Osteoblast (primary cell): ENCODE measurements at regions not wholly inside any gene's neighbourhood (a gene's known extent, or its start where the extent isn't known, plus 50 kb on each side); places are given as distances from the start of the nearest gene placed in this dataset.

ENCODE experiments used
- DNase-seq: peaks from one replicate; pipeline ENCODE4 v3.0.0; 2011; ENCODE audit warnings: low spot score, mixed read lengths; ENCODE audit not compliant: insufficient read length; ENCODE audit errors: missing footprints
- H2AFZ ChIP-seq: 2 replicates; pipeline ENCODE4 v1.6.0; 2011; ENCODE audit warnings: mild to moderate bottlenecking, low read length
- H3K27ac ChIP-seq: 2 replicates; pipeline ENCODE4 v1.5.1; 2011; ENCODE audit warnings: mild to moderate bottlenecking, low read depth, low read length, moderate library complexity
- H3K27me3 ChIP-seq: 2 replicates; pipeline ENCODE4 v1.6.0; 2012; ENCODE audit warnings: mild to moderate bottlenecking, control low read depth, inconsistent platforms, low read length, moderate library complexity; ENCODE audit not compliant: insufficient read depth
- H3K36me3 ChIP-seq: 2 replicates; pipeline ENCODE4 v1.5.1; 2011; ENCODE audit warnings: mild to moderate bottlenecking, low read length, control low read depth, moderate library complexity; ENCODE audit not compliant: insufficient read depth
- H3K4me1 ChIP-seq: 2 replicates; pipeline ENCODE4 v1.5.1; 2011; ENCODE audit warnings: mild to moderate bottlenecking, low read length, control low read depth, moderate library complexity; ENCODE audit not compliant: insufficient read depth
- H3K4me2 ChIP-seq: 2 replicates; pipeline ENCODE4 v1.6.0; 2011; ENCODE audit warnings: mild to moderate bottlenecking, low read length; ENCODE audit not compliant: insufficient read depth
- H3K4me3 ChIP-seq: fragments of 200-600 bp; sonication (generic); 3 replicates; pipeline ENCODE4 v1.5.1; 2012; ENCODE audit warnings: mild to moderate bottlenecking, low read length, inconsistent platforms; ENCODE audit not compliant: insufficient read depth
- H3K79me2 ChIP-seq: 2 replicates; pipeline ENCODE4 v1.6.0; 2012; ENCODE audit warnings: mild to moderate bottlenecking, low read length, control low read depth, inconsistent platforms; ENCODE audit not compliant: insufficient read depth
- H3K9me3 ChIP-seq: 2 replicates; pipeline ENCODE4 v1.5.1; 2011; ENCODE audit warnings: low read depth, low read length, control low read depth
- H4K20me1 ChIP-seq: 2 replicates; pipeline ENCODE4 v1.6.0; 2012; ENCODE audit warnings: mild to moderate bottlenecking, low read length, control low read depth; ENCODE audit not compliant: insufficient read depth
- TF ChIP-seq, protein P1 (sequence below): IDR thresholded peaks from 2 replicates; pipeline ENCODE4 v1.5.1; 2011; ENCODE audit warnings: mild to moderate bottlenecking, low read depth, low read length, moderate library complexity; ENCODE audit errors: extremely low read depth

DNA sequence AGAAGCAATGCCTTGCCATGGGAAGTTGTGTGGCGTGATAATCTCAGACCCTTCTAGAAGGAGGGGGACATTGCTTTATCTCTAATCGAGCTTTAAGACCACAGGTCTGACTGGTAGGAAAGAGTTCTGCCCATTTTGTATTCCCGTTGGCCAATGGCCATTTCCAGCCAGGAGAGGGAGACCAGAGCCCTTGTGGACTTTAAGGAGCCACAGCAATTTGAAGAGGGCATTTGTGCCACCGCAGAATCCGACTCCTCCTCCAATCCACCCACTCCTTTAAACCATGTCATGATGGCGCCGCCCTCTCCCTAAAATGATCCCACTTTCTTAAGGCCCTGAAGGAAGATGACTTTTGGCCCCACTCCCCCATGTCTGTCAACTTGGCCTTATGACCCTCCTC is 560.5 kb upstream of the ADAMTS16 start:
- TF ChIP-seq, protein P1, sequence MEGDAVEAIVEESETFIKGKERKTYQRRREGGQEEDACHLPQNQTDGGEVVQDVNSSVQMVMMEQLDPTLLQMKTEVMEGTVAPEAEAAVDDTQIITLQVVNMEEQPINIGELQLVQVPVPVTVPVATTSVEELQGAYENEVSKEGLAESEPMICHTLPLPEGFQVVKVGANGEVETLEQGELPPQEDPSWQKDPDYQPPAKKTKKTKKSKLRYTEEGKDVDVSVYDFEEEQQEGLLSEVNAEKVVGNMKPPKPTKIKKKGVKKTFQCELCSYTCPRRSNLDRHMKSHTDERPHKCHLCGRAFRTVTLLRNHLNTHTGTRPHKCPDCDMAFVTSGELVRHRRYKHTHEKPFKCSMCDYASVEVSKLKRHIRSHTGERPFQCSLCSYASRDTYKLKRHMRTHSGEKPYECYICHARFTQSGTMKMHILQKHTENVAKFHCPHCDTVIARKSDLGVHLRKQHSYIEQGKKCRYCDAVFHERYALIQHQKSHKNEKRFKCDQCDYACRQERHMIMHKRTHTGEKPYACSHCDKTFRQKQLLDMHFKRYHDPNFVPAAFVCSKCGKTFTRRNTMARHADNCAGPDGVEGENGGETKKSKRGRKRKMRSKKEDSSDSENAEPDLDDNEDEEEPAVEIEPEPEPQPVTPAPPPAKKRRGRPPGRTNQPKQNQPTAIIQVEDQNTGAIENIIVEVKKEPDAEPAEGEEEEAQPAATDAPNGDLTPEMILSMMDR, result no peak
- Histone ChIP-seq H3K4me3 (no peak overlapping the region), H3K9me3 (peaks cover 4% of the 10 kb centered on the region), H2AFZ (no peak overlapping the region), H3K27me3 (no peaks in the 10 kb centered on the region), H4K20me1 (no peaks in the 10 kb centered on the region), H3K79me2 (no peaks in the 10 kb centered on the region), H3K36me3 (no peaks in the 10 kb centered on the region), H3K4me1 (no peaks in the 10 kb centered on the region), H3K4me2 (no peak overlapping the region), H3K27ac (no peak overlapping the region)
- no peak for DNase-seq

DNA sequence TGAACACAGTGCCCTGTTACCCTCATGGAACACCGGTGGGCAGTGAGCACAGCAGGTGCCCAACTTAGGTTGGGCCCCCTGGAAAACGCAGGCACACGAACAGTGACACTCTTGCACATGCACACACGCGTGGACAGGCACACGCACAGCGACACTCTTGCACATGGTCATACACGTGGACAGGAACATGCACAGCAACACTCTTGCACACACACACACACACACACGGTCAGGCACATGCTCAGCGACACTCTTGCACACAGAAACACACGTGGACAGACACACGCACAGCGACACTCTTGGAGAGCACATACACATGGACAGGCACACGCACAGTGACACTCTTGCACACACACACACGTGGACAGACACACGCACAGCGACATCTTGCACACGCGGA is 559.4 kb upstream of the ADAMTS16 start:
- H3K4me3 ChIP-seq, result no peak overlapping the region

DNA sequence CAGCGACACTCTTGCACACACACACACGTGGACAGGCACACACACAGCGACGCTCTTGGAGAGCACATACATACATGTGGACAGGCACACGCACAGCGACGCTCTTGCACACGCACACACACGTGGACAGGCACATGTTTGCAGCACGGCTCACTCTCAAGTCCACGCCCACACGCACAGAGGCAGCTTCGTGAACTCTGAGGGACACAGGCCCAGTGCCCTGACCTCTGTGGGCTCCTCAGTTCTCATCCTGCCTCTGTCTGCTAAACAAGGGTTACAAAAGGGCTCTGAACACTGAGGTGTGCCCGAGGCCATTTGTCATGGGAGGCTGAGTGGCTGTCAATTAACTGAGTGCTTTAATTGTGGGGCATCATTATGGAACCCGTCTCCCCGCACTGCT is 558.8 kb upstream of the ADAMTS16 start:
- Histone ChIP-seq H3K9me3 (peaks cover 4% of the 10 kb centered on the region), H3K27ac (no peak overlapping the region), H3K36me3 (no peaks in the 10 kb centered on the region), H4K20me1 (no peaks in the 10 kb centered on the region), H2AFZ (no peak overlapping the region), H3K4me2 (no peak overlapping the region), H3K79me2 (no peaks in the 10 kb centered on the region), H3K27me3 (no peaks in the 10 kb centered on the region), H3K4me3 (no peak overlapping the region), H3K4me1 (no peaks in the 10 kb centered on the region)
- TF ChIP-seq, protein P1, result no peak
- no peak for DNase-seq

More for the DNA sequence above, 559.4 kb upstream of the ADAMTS16 start:
- H3K9me3 ChIP-seq, result peaks cover 4% of the 10 kb centered on the region
- no peaks in the 10 kb centered on the region for H3K36me3 ChIP-seq
- no peak overlapping the region for H3K27ac ChIP-seq
- DNase-seq, result no peak
- no peaks in the 10 kb centered on the region for H3K27me3 ChIP-seq
- no peak overlapping the region for H3K4me2 ChIP-seq
- TF ChIP-seq, protein P1, result no peak
- no peaks in the 10 kb centered on the region for H3K4me1 ChIP-seq
- H3K79me2 ChIP-seq, result no peaks in the 10 kb centered on the region
- H2AFZ ChIP-seq, result no peak overlapping the region
- H4K20me1 ChIP-seq, result no peaks in the 10 kb centered on the region

DNA sequence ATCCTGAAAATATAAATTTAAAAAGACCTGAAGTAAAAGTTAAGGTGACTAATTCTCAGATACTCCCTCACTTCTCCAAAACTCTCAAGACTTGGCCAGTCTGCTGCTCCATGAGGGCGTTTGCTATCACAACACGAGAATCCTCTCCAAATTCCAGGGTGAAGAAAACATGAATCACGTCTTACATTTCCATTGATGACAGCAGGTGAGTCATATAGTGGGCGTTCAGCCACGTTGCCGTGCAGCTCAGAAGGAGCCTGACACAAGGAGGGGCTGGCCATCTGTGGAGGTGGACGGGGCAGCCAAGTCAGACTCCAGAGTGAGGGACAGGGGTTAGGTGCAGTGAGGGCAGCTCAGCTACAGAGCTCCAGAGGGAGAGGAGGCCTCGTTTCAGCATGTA is 555.1 kb upstream of the ADAMTS16 start:
- Histone ChIP-seq H3K9me3 (peaks cover 4% of the 10 kb centered on the region), H3K4me2 (no peak overlapping the region), H2AFZ (no peak overlapping the region), H3K4me1 (no peaks in the 10 kb centered on the region), H3K27ac (no peak overlapping the region), H4K20me1 (no peaks in the 10 kb centered on the region), H3K79me2 (no peaks in the 10 kb centered on the region), H3K36me3 (no peaks in the 10 kb centered on the region), H3K4me3 (no peak overlapping the region), H3K27me3 (no peaks in the 10 kb centered on the region)
- TF ChIP-seq, protein P1, result no peak
- no peak for DNase-seq
